HepG2 (cell line): ENCODE measurements at regions not wholly inside any gene's neighbourhood (a gene's known extent, or its start where the extent isn't known, plus 50 kb on each side); places are given as distances from the start of the nearest gene placed in this dataset.

ENCODE experiments used
- ATAC-seq: fragments of 200-7000 bp; cut with Tn5 transposase; 3 replicates; pipeline ENCODE4 v1.9.1; 2020; ENCODE audit warnings: mild to moderate bottlenecking, moderate library complexity
- BruUV-seq: library from RNA; stranded (reverse); fragments of 400-500 nt; replicated peaks from 2 replicates; lab custom pipeline; 2021; lab: Mats Ljungman, UMichigan
- CTCF ChIA-PET: fragments of 300-600 bp; formaldehyde crosslinking; extraction: SDS; loops from one replicate; lab custom pipeline; 2021; ENCODE audit warnings: low total read pairs, inconsistent platforms, low intra/inter-chr PET ratio; lab: Yijun Ruan, JAX
- POLR2A ChIA-PET: fragments of 350-600 bp; sonication (Branson Sonifier 250); formaldehyde crosslinking; loops from one replicate; lab custom pipeline; 2020; ENCODE audit warnings: antibody characterized with exemption, inconsistent platforms; lab: Yijun Ruan, JAX
- DNase-seq: peaks from one replicate; pipeline ENCODE4 v3.0.0-alpha.2; 2015; ENCODE audit warnings: low spot score
- FAIRE-seq: peaks from 3 replicates; lab custom pipeline; 2011; peaks lifted over from hg19 to GRCh38; lab: Jason Lieb, UNC
- H2AFZ ChIP-seq: one replicate; pipeline ENCODE4 v1.6.1; 2011; ENCODE audit warnings: low read length, inconsistent platforms
- H3K27ac ChIP-seq: fragments of 300-600 bp; 3 replicates; pipeline ENCODE4 v1.8.0; 2011; ENCODE audit warnings: mixed run types, mild to moderate bottlenecking, mixed read lengths, low read length, inconsistent platforms; ENCODE audit not compliant: insufficient read depth; ENCODE audit errors: extremely low read length
- H3K27me3 ChIP-seq, 2 experiments: fragments of 200-600 bp in 1 of 2; 2 replicates in 1 of 2; 3 replicates in 1 of 2; pipeline versions ENCODE4 v1.6.0 to v1.8.0; 2011; ENCODE audit warnings: low read length in 2 of 2, mild to moderate bottlenecking in 2 of 2, moderate library complexity in 2 of 2, inconsistent platforms in 1 of 2; ENCODE audit not compliant: insufficient read depth in 2 of 2, control insufficient read depth in 1 of 2
- H3K36me3 ChIP-seq, 2 experiments: fragments of 200-600 bp in 1 of 2; replicated peaks in 1 of 2; 2 replicates in 1 of 2; 3 replicates in 1 of 2; pipeline versions ENCODE4 v1.5.1 to v1.8.0; 2011; ENCODE audit warnings: low read length in 2 of 2, inconsistent platforms in 1 of 2; ENCODE audit not compliant: insufficient read depth in 2 of 2, control insufficient read depth in 1 of 2
- H3K4me1 ChIP-seq: 2 replicates; pipeline ENCODE4 v1.5.1; 2012; ENCODE audit warnings: low read length, inconsistent platforms; ENCODE audit not compliant: insufficient read depth
- H3K4me2 ChIP-seq: 2 replicates; pipeline ENCODE4 v1.6.0; 2011; ENCODE audit warnings: low read depth, low read length, inconsistent platforms
- H3K4me3 ChIP-seq, 3 experiments: fragments of 200-600 bp in 1 of 3; sonication (generic), shearing (Covaris generic) in 1 of 3; replicated peaks in 1 of 3; 2 replicates each; pipeline ENCODE4 v1.5.1; 2011 to 2016; ENCODE audit warnings: low read length in 3 of 3, inconsistent platforms in 2 of 3, low read depth in 2 of 3, mild to moderate bottlenecking in 2 of 3, control low read depth in 1 of 3, mixed read lengths in 1 of 3; ENCODE audit not compliant: insufficient read depth in 1 of 3
- H3K79me2 ChIP-seq: one replicate; pipeline ENCODE4 v1.6.1; 2011; ENCODE audit warnings: low read length, inconsistent platforms; ENCODE audit not compliant: insufficient read depth
- H3K9ac ChIP-seq: 2 replicates; pipeline ENCODE4 v1.6.0; 2011; ENCODE audit warnings: mild to moderate bottlenecking, low read depth, low read length, inconsistent platforms; ENCODE audit not compliant: insufficient read depth
- H3K9me3 ChIP-seq: 2 replicates; pipeline ENCODE4 v1.5.1; 2012; ENCODE audit warnings: mild to moderate bottlenecking, low read length
- H4K20me1 ChIP-seq: 2 replicates; pipeline ENCODE4 v1.6.0; 2011; ENCODE audit warnings: inconsistent platforms, mild to moderate bottlenecking, low read length, moderate library complexity; ENCODE audit not compliant: insufficient read depth
- ASH2L ChIP-seq: fragments of 300-600, 200-600 bp; sonication (generic); IDR thresholded peaks from 2 replicates; pipeline ENCODE4 v1.7.0; 2017; ENCODE audit warnings: low read depth, mild to moderate bottlenecking, moderate library complexity, mixed read lengths, low read length; ENCODE audit not compliant: insufficient read length
- DZIP1 ChIP-seq: sonication (generic); formaldehyde crosslinking; IDR thresholded peaks from 2 replicates; pipeline ENCODE4 v1.5.0; 2020; ENCODE audit warnings: mild to moderate bottlenecking, missing genetic modification reagents
- ETV6 ChIP-seq: sonication (generic); formaldehyde crosslinking; conservative IDR thresholded peaks from 2 replicates; pipeline ENCODE4 v1.4.0; 2020; ENCODE audit warnings: missing genetic modification reagents
- HNF1A ChIP-seq, 2 experiments: sonication (generic) in 1 of 2; formaldehyde crosslinking in 1 of 2; IDR thresholded peaks; 2 replicates each; pipeline versions ENCODE4 v1.4.0 to v1.6.1; 2016 to 2020; ENCODE audit warnings: borderline replicate concordance in 1 of 2, low read depth in 1 of 2, mild to moderate bottlenecking in 1 of 2, missing genetic modification reagents in 1 of 2
- HOXA9 ChIP-seq: sonication (generic); formaldehyde crosslinking; IDR thresholded peaks from 2 replicates; pipeline ENCODE4 v1.8.1; 2022; ENCODE audit warnings: missing genetic modification reagents, mild to moderate bottlenecking, moderate library complexity, borderline replicate concordance
- REL ChIP-seq: sonication (generic); formaldehyde crosslinking; conservative IDR thresholded peaks from 2 replicates; pipeline ENCODE4 v1.8.0; 2022; ENCODE audit warnings: mild to moderate bottlenecking, missing genetic modification reagents, moderate library complexity
- ZFP41 ChIP-seq: sonication (generic); formaldehyde crosslinking; IDR thresholded peaks from 2 replicates; pipeline ENCODE4 v1.4.0; 2020; ENCODE audit warnings: mild to moderate bottlenecking, missing genetic modification reagents, borderline replicate concordance
- ZNF362 ChIP-seq: sonication (generic); formaldehyde crosslinking; IDR thresholded peaks from 2 replicates; pipeline ENCODE4 v1.4.0; 2020; ENCODE audit warnings: missing genetic modification reagents, mild to moderate bottlenecking, borderline replicate concordance
- ZNF546 ChIP-seq: sonication (generic); formaldehyde crosslinking; conservative IDR thresholded peaks from 2 replicates; pipeline ENCODE4 v1.8.1; 2023; ENCODE audit warnings: mild to moderate bottlenecking, missing genetic modification reagents
- ZNF564 ChIP-seq: sonication (generic); formaldehyde crosslinking; IDR thresholded peaks from 2 replicates; pipeline ENCODE4 v1.8.1; 2023; ENCODE audit warnings: mild to moderate bottlenecking, missing genetic modification reagents
- ZNF598 ChIP-seq: sonication (generic); formaldehyde crosslinking; IDR thresholded peaks from 2 replicates; pipeline ENCODE4 v1.5.1; 2020; ENCODE audit warnings: mild to moderate bottlenecking, missing genetic modification reagents, borderline replicate concordance
- ZNF615 ChIP-seq: sonication (generic); formaldehyde crosslinking; IDR thresholded peaks from 2 replicates; pipeline ENCODE4 v1.5.0; 2020; ENCODE audit warnings: mild to moderate bottlenecking, missing genetic modification reagents, borderline replicate concordance
- ZNF740 ChIP-seq: sonication (generic); formaldehyde crosslinking; IDR thresholded peaks from 2 replicates; pipeline ENCODE4 v1.4.0; 2020; ENCODE audit warnings: missing genetic modification reagents
- ZSCAN21 ChIP-seq: sonication (generic); formaldehyde crosslinking; IDR thresholded peaks from 2 replicates; pipeline ENCODE4 v1.8.0; 2022; ENCODE audit warnings: mild to moderate bottlenecking, missing genetic modification reagents, moderate library complexity, borderline replicate concordance
- WGBS: methylation state at CpG from one replicate; pipeline ENCODE4 v1.1.6; 2017; ENCODE audit warnings: low lambda C conversion rate; 5-methylcytosine and 5-hydroxymethylcytosine counted together
- in situ Hi-C: cut with HindIII; loops from 2 replicates; pipeline ENCODE4 v1.10.0; 2017; ENCODE audit warnings: low pct_unique_long_range_greater_than_20kb; ENCODE audit not compliant: extremely low pct_ligation_motif_present
- intact Hi-C: fragments of 100-400 bp; cut with micrococcal nuclease; formaldehyde crosslinking; loops from one replicate; pipeline ENCODE4 v1.10.0; 2022; ENCODE audit not compliant: unreplicated experiment

- intact Hi-C loops, result no loop called here
- 83% methylated on average over 2 of the region's 2 CpGs for WGBS
- in situ Hi-C loops, result no loop called here
- H3K79me2 ChIP-seq, result no peaks in the 10 kb centered on the region
- H4K20me1 ChIP-seq, result no peaks in the 10 kb centered on the region
- H3K4me3 ChIP-seq, result no peak overlapping the region
- H3K27me3 ChIP-seq, result no peaks in the 10 kb centered on the region
- H3K27ac ChIP-seq, result no peak overlapping the region
- no peak for TF ChIP-seq ASH2L
- no peak for TF ChIP-seq ZFP41 (CRISPR knock-in tag)
- TF ChIP-seq HNF1A (IDR thresholded peaks at IDR 0.05; ENCODE audit: low read depth), result no peak
- TF ChIP-seq HNF1A (CRISPR knock-in tag; IDR thresholded peaks at IDR 0.05; ENCODE audit: borderline replicate concordance), result no peak
- TF ChIP-seq DZIP1 (CRISPR knock-in tag), result no peak
- TF ChIP-seq ZNF740 (CRISPR knock-in tag), result no peak
- no peak for TF ChIP-seq REL (CRISPR knock-in tag)
- no peak for TF ChIP-seq ZNF546 (CRISPR knock-in tag)
- no peak for TF ChIP-seq ZSCAN21 (CRISPR knock-in tag)
- TF ChIP-seq ZNF615, result no peak
- TF ChIP-seq ZNF598 (CRISPR knock-in tag), result no peak
- no peak for TF ChIP-seq HOXA9 (CRISPR knock-in tag)
- TF ChIP-seq ZNF362 (CRISPR knock-in tag), result no peak
- no peak for TF ChIP-seq ETV6 (CRISPR knock-in tag)
- no peak for TF ChIP-seq ZNF564 (CRISPR knock-in tag)
- no peaks in the 10 kb centered on the region for H3K36me3 ChIP-seq
- peaks cover 16% of the 10 kb centered on the region for H3K4me1 ChIP-seq
- FAIRE-seq (no peak), DNase-seq (no peak), ATAC-seq (no peak)
- no TSS peak for BruUV-seq
- no peaks in the 10 kb centered on the region for H3K9me3 ChIP-seq
- H3K4me2 ChIP-seq, result no peak overlapping the region
- POLR2A ChIA-PET, result no interaction called here
- H2AFZ ChIP-seq, result no peak overlapping the region
- CTCF ChIA-PET, result no interaction called here
- no peak overlapping the region for H3K9ac ChIP-seq
Measured at GRCh38 chr10:111479966-111480365, 403.1 kb downstream of the ADRA2A start.
